Ascending aorta (tissue), 2 donors: ENCODE measurements at regions not wholly inside any gene's neighbourhood (a gene's known extent, or its start where the extent isn't known, plus 50 kb on each side); places are given as distances from the start of the nearest gene placed in this dataset.

Experiments
- DNase-seq, 2 donors: peaks; one replicate each; pipeline ENCODE4 v3.0.0-alpha.2; 2019; ENCODE audit warnings: low spot score in 2 of 2
- H3K27ac ChIP-seq, 2 donors: fragments of 200-600 bp; sonication (generic); one replicate each; pipeline ENCODE4 v1.5.1; 2016 to 2017; ENCODE audit warnings: mild to moderate bottlenecking in 1 of 2
- H3K27me3 ChIP-seq: fragments of 200-600 bp; sonication (generic); one replicate; pipeline ENCODE4 v1.5.1; 2017
- H3K36me3 ChIP-seq, 2 donors: fragments of 200-600 bp; sonication (generic); one replicate each; pipeline ENCODE4 v1.5.1; 2016
- H3K4me1 ChIP-seq, 2 donors: fragments of 200-600 bp; sonication (generic); one replicate each; pipeline ENCODE4 v1.5.1; 2016 to 2017; ENCODE audit warnings: mild to moderate bottlenecking in 1 of 2
- H3K4me3 ChIP-seq, 2 donors: fragments of 200-600 bp; sonication (generic); one replicate each; pipeline ENCODE4 v1.5.1; 2016 to 2017; ENCODE audit warnings: mild to moderate bottlenecking in 1 of 2
- H3K9me3 ChIP-seq, 2 donors: fragments of 200-600 bp; sonication (generic); one replicate each; pipeline ENCODE4 v1.5.1; 2016
- intact Hi-C: fragments of 100-400 bp; cut with DNase I; formaldehyde crosslinking; loops from one replicate; pipeline ENCODE4 v1.15.1; 2023
- TF ChIP-seq, protein P1 (sequence below), 3 experiments: fragments of 200-600 bp in 2 of 3; fragments of 450-650 bp in 1 of 3; sonication (generic) in 2 of 3; IDR thresholded peaks; one replicate each; pipeline ENCODE4 v1.5.1; 2016 to 2019; ENCODE audit warnings: antibody characterized with exemption in 3 of 3, mild to moderate bottlenecking in 1 of 3, moderate library complexity in 1 of 3

DNA sequence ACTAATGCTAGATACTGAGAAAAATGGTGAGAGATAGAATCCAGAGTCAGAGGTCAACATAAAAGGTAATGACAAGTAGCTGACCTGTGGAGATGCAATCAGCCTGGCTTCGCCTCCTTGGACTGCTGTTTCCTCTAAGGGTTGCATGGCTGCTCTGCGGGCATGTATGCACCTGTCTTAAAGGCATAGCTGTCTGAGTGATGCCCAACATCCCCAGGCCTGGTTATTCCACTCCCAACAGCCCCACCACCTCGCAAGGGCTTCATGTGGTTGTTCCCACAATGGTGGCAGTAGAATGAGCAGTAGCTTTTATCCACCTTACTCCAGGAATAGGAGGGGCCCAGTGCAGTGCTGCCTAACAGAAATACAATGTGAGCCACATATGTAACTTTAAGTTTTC is 69.7 kb upstream of the ALK start:
- Histone ChIP-seq H3K27ac (no peak overlapping the region), H3K9me3 (no peaks in the 10 kb centered on the region), H3K4me3 (no peak overlapping the region), H3K4me1 (no peaks in the 10 kb centered on the region), H3K36me3 (no peaks in the 10 kb centered on the region), H3K27me3 (no peaks in the 10 kb centered on the region)
- TF ChIP-seq, protein P1, sequence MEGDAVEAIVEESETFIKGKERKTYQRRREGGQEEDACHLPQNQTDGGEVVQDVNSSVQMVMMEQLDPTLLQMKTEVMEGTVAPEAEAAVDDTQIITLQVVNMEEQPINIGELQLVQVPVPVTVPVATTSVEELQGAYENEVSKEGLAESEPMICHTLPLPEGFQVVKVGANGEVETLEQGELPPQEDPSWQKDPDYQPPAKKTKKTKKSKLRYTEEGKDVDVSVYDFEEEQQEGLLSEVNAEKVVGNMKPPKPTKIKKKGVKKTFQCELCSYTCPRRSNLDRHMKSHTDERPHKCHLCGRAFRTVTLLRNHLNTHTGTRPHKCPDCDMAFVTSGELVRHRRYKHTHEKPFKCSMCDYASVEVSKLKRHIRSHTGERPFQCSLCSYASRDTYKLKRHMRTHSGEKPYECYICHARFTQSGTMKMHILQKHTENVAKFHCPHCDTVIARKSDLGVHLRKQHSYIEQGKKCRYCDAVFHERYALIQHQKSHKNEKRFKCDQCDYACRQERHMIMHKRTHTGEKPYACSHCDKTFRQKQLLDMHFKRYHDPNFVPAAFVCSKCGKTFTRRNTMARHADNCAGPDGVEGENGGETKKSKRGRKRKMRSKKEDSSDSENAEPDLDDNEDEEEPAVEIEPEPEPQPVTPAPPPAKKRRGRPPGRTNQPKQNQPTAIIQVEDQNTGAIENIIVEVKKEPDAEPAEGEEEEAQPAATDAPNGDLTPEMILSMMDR (IDR thresholded peaks at IDR 0.05), result no peak
- intact Hi-C loops, result no loop called here
- no peak for DNase-seq

DNA sequence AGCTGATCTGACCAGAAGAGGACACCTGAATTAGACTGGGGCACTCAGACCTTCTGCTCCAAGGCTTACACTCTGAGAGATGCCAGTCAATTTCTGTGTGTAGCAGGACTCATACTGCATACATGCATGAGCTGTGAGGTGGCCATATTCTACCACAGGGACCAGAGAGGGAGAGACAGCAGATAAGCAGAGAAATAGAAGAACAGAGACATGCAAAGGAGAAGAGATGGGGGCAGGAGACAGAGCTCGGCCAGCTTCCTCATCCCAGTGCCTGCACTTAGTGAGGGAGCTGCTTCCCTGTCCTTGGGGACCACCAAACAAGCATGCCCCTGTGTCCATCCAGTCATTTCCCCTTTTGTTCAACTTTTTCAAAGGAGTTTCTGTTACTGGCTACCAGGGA is 73.9 kb upstream of the ALK start:
- Histone ChIP-seq H3K27me3 (no peaks in the 10 kb centered on the region), H3K27ac (no peak overlapping the region), H3K36me3 (no peaks in the 10 kb centered on the region), H3K9me3 (peaks cover 0 to 10% of the 10 kb centered on the region in 2 donors), H3K4me3 (no peak overlapping the region), H3K4me1 (no peaks in the 10 kb centered on the region)
- intact Hi-C loops, result no loop called here
- no peak for DNase-seq
- TF ChIP-seq, protein P1 (IDR thresholded peaks at IDR 0.05), result no peak

DNA sequence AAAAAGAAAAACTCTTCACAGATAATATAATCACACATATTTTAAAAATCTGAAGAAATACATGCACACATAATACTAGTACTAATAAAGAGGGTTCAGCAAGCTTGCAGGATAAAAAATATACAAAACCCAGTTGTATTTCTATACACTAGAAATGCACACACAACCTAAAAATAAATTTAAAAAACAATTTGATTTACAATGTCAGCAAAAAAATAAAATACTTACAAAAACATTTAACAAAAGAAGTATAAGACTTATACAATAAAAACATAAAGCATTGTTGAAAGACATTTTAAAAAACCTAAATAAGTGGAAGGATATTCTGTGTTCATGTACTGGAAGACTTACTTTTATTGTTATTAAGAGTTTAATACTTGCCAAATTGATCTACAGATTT is 81.7 kb upstream of the ALK start:
- no peak overlapping the region for H3K4me3 ChIP-seq
- no peaks in the 10 kb centered on the region for H3K36me3 ChIP-seq
- H3K4me1 ChIP-seq, result no peaks in the 10 kb centered on the region
- H3K27ac ChIP-seq, result no peak overlapping the region
- intact Hi-C loops, result no loop called here
- no peak for DNase-seq
- H3K9me3 ChIP-seq, result peaks cover 0 to 10% of the 10 kb centered on the region in 2 donors
- no peaks in the 10 kb centered on the region for H3K27me3 ChIP-seq
- TF ChIP-seq, protein P1 (IDR thresholded peaks at IDR 0.05), result no peak

DNA sequence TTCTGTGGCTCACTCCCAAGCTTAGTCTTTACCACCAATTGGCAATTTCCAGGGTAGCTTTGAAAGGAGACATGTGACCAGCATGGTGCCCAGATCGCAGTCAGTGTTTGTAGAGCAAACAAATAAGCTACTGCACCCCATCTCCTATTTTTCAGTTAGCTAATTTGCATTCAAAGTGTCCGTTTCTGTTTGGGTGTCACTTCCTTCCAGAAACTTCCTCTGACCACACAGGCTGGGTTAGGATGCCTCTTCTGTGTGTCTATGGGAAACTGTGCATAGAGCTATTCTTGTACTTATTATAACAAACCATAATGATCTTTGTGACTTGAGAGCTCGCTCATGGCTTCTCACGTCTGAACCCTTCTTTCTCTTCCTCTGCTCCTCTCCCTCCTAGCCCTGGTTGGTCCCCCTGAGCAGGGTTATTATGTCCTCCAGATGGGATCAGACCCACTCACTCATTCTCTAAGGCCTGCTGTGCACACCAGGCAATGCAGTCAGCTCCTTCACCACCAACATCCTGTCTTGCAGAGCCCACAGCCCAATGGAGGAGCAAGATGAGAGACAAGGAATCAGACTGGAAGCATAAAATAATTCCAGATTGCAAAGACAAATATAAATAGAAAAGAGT is 101.2 kb upstream of the ALK start:
- no peak overlapping the region for H3K27ac ChIP-seq
- TF ChIP-seq, protein P1 (IDR thresholded peaks at IDR 0.05), result no peak
- H3K27me3 ChIP-seq, result no peaks in the 10 kb centered on the region
- H3K4me3 ChIP-seq, result no peak overlapping the region
- no peaks in the 10 kb centered on the region for H3K36me3 ChIP-seq
- no peaks in the 10 kb centered on the region for H3K9me3 ChIP-seq
- no peaks in the 10 kb centered on the region for H3K4me1 ChIP-seq
- DNase-seq, result no peak
- intact Hi-C loops, result no loop called here

DNA sequence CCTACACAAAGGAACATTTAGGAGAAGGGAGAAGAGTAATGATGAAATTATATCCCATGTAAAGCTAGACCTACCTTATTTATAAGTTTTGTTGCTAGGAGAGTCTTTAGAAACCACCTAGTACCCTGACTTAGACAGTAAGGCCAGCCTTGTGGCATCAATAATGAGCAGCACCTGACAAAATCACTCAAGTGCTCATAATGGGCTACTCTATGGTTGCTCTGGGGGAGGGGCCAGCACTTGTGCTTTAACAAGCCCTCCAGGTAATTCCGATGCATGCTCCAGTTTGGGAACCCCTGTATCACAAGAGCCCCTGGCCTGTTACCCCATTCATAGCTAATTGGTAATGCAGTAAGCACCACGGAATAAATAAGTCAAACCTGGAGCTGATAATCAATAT is 102.9 kb upstream of the ALK start:
- no peak overlapping the region for H3K27ac ChIP-seq
- DNase-seq, result no peak
- no peak overlapping the region for H3K4me3 ChIP-seq
- no peaks in the 10 kb centered on the region for H3K36me3 ChIP-seq
- H3K9me3 ChIP-seq, result no peaks in the 10 kb centered on the region
- TF ChIP-seq, protein P1 (IDR thresholded peaks at IDR 0.05), result no peak
- intact Hi-C loops, result no loop called here
- H3K4me1 ChIP-seq, result no peaks in the 10 kb centered on the region
- no peaks in the 10 kb centered on the region for H3K27me3 ChIP-seq
